HepG2 (cell line): ENCODE measurements at regions not wholly inside any gene's neighbourhood (a gene's known extent, or its start where the extent isn't known, plus 50 kb on each side); places are given as distances from the start of the nearest gene placed in this dataset.

Source experiments
- ATAC-seq: fragments of 200-7000 bp; cut with Tn5 transposase; 3 replicates; pipeline ENCODE4 v1.9.1; 2020; ENCODE audit warnings: mild to moderate bottlenecking, moderate library complexity
- BruUV-seq: library from RNA; stranded (reverse); fragments of 400-500 nt; replicated peaks from 2 replicates; lab custom pipeline; 2021; lab: Mats Ljungman, UMichigan
- CTCF ChIA-PET: fragments of 300-600 bp; formaldehyde crosslinking; extraction: SDS; loops from one replicate; lab custom pipeline; 2021; ENCODE audit warnings: low total read pairs, inconsistent platforms, low intra/inter-chr PET ratio; lab: Yijun Ruan, JAX
- POLR2A ChIA-PET: fragments of 350-600 bp; sonication (Branson Sonifier 250); formaldehyde crosslinking; loops from one replicate; lab custom pipeline; 2020; ENCODE audit warnings: antibody characterized with exemption, inconsistent platforms; lab: Yijun Ruan, JAX
- DNase-seq: peaks from one replicate; pipeline ENCODE4 v3.0.0-alpha.2; 2015; ENCODE audit warnings: low spot score
- FAIRE-seq: peaks from 3 replicates; lab custom pipeline; 2011; peaks lifted over from hg19 to GRCh38; lab: Jason Lieb, UNC
- H2AFZ ChIP-seq: one replicate; pipeline ENCODE4 v1.6.1; 2011; ENCODE audit warnings: low read length, inconsistent platforms
- H3K27ac ChIP-seq: fragments of 300-600 bp; 3 replicates; pipeline ENCODE4 v1.8.0; 2011; ENCODE audit warnings: mixed run types, mild to moderate bottlenecking, mixed read lengths, low read length, inconsistent platforms; ENCODE audit not compliant: insufficient read depth; ENCODE audit errors: extremely low read length
- H3K27me3 ChIP-seq, 2 experiments: fragments of 200-600 bp in 1 of 2; 2 replicates in 1 of 2; 3 replicates in 1 of 2; pipeline versions ENCODE4 v1.6.0 to v1.8.0; 2011; ENCODE audit warnings: low read length in 2 of 2, mild to moderate bottlenecking in 2 of 2, moderate library complexity in 2 of 2, inconsistent platforms in 1 of 2; ENCODE audit not compliant: insufficient read depth in 2 of 2, control insufficient read depth in 1 of 2
- H3K36me3 ChIP-seq, 2 experiments: fragments of 200-600 bp in 1 of 2; replicated peaks in 1 of 2; 2 replicates in 1 of 2; 3 replicates in 1 of 2; pipeline versions ENCODE4 v1.5.1 to v1.8.0; 2011; ENCODE audit warnings: low read length in 2 of 2, inconsistent platforms in 1 of 2; ENCODE audit not compliant: insufficient read depth in 2 of 2, control insufficient read depth in 1 of 2
- H3K4me1 ChIP-seq: 2 replicates; pipeline ENCODE4 v1.5.1; 2012; ENCODE audit warnings: low read length, inconsistent platforms; ENCODE audit not compliant: insufficient read depth
- H3K4me2 ChIP-seq: 2 replicates; pipeline ENCODE4 v1.6.0; 2011; ENCODE audit warnings: low read depth, low read length, inconsistent platforms
- H3K4me3 ChIP-seq, 3 experiments: fragments of 200-600 bp in 1 of 3; sonication (generic), shearing (Covaris generic) in 1 of 3; replicated peaks in 1 of 3; 2 replicates each; pipeline ENCODE4 v1.5.1; 2011 to 2016; ENCODE audit warnings: low read length in 3 of 3, inconsistent platforms in 2 of 3, low read depth in 2 of 3, mild to moderate bottlenecking in 2 of 3, control low read depth in 1 of 3, mixed read lengths in 1 of 3; ENCODE audit not compliant: insufficient read depth in 1 of 3
- H3K79me2 ChIP-seq: one replicate; pipeline ENCODE4 v1.6.1; 2011; ENCODE audit warnings: low read length, inconsistent platforms; ENCODE audit not compliant: insufficient read depth
- H3K9ac ChIP-seq: 2 replicates; pipeline ENCODE4 v1.6.0; 2011; ENCODE audit warnings: mild to moderate bottlenecking, low read depth, low read length, inconsistent platforms; ENCODE audit not compliant: insufficient read depth
- H3K9me3 ChIP-seq: 2 replicates; pipeline ENCODE4 v1.5.1; 2012; ENCODE audit warnings: mild to moderate bottlenecking, low read length
- H4K20me1 ChIP-seq: 2 replicates; pipeline ENCODE4 v1.6.0; 2011; ENCODE audit warnings: inconsistent platforms, mild to moderate bottlenecking, low read length, moderate library complexity; ENCODE audit not compliant: insufficient read depth
- CBX5 ChIP-seq: sonication (generic); formaldehyde crosslinking; IDR thresholded peaks from 2 replicates; pipeline ENCODE4 v1.4.0; 2020; ENCODE audit warnings: missing genetic modification reagents, borderline replicate concordance
- CC2D1A ChIP-seq: sonication (generic); formaldehyde crosslinking; IDR thresholded peaks from 2 replicates; pipeline ENCODE4 v1.8.1; 2023; ENCODE audit warnings: mild to moderate bottlenecking, missing genetic modification reagents
- CHD4 ChIP-seq: fragments of 200-600 bp; sonication (generic); IDR thresholded peaks from 2 replicates; pipeline ENCODE4 v1.7.0; 2017; ENCODE audit warnings: mild to moderate bottlenecking, low read length, borderline replicate concordance
- HMG20A ChIP-seq: IDR thresholded peaks from 2 replicates; pipeline ENCODE4 v1.6.1; 2016; ENCODE audit warnings: borderline replicate concordance
- HOXD1 ChIP-seq: sonication (generic); formaldehyde crosslinking; IDR thresholded peaks from 2 replicates; pipeline ENCODE4 v1.5.0; 2020; ENCODE audit warnings: missing genetic modification reagents
- JDP2 ChIP-seq: sonication (generic); formaldehyde crosslinking; IDR thresholded peaks from 2 replicates; pipeline ENCODE4 v1.8.1; 2022; ENCODE audit warnings: missing genetic modification reagents, borderline replicate concordance
- LCORL ChIP-seq, 2 experiments: fragments of 450-650 bp in 1 of 2; sonication (generic) in 1 of 2; formaldehyde crosslinking in 1 of 2; IDR thresholded peaks; 2 replicates each; pipeline versions ENCODE4 v1.5.0 to v1.6.1; 2017 to 2020; ENCODE audit warnings: antibody characterized with exemption in 1 of 2, missing genetic modification reagents in 1 of 2
- PHF21A ChIP-seq: sonication (generic); formaldehyde crosslinking; IDR thresholded peaks from 2 replicates; pipeline ENCODE4 v1.5.0; 2020; ENCODE audit warnings: mild to moderate bottlenecking, missing genetic modification reagents
- POLR2A ChIP-seq, 2 experiments: IDR thresholded peaks; 2 replicates each; pipeline ENCODE4 v1.6.1; 2011; ENCODE audit warnings: low read depth in 2 of 2, low read length in 2 of 2, mild to moderate bottlenecking in 1 of 2, moderate library complexity in 1 of 2; ENCODE audit not compliant: insufficient read depth in 1 of 2
- RAD51 ChIP-seq: fragments of 450-650 bp; IDR thresholded peaks from 2 replicates; pipeline ENCODE4 v1.6.1; 2016; ENCODE audit warnings: borderline replicate concordance
- RARA ChIP-seq: IDR thresholded peaks from 2 replicates; pipeline ENCODE4 v1.6.1; 2016; ENCODE audit warnings: missing genetic modification reagents, missing compliant biosample characterization
- SKI ChIP-seq: fragments of 450-650 bp; IDR thresholded peaks from one replicate; pipeline ENCODE4 v1.6.1; 2018; ENCODE audit warnings: mild to moderate bottlenecking; ENCODE audit not compliant: partially characterized antibody
- SYNCRIP ChIP-seq: fragments of 200-400 bp; formaldehyde crosslinking; IDR thresholded peaks from 2 replicates; pipeline ENCODE4 v1.6.1; 2018; ENCODE audit warnings: mild to moderate bottlenecking, low read depth, low read length; ENCODE audit not compliant: insufficient read depth
- TCF7L2 ChIP-seq: IDR thresholded peaks from 2 replicates; pipeline ENCODE4 v1.6.1; 2011; ENCODE audit warnings: mild to moderate bottlenecking, low read depth, low read length, moderate library complexity
- U2AF2 ChIP-seq: fragments of 200-400 bp; formaldehyde crosslinking; IDR thresholded peaks from 2 replicates; pipeline ENCODE4 v1.6.1; 2017; ENCODE audit warnings: low read depth, mild to moderate bottlenecking, low read length
- ZBTB3 ChIP-seq: sonication (generic); formaldehyde crosslinking; IDR thresholded peaks from 2 replicates; pipeline ENCODE4 v1.4.0; 2020; ENCODE audit warnings: low read depth, mild to moderate bottlenecking, moderate library complexity, missing genetic modification reagents, borderline replicate concordance
- ZBTB7B ChIP-seq: sonication (generic); formaldehyde crosslinking; IDR thresholded peaks from 2 replicates; pipeline ENCODE4 v1.4.0; 2020; ENCODE audit warnings: missing genetic modification reagents
- ZNF121 ChIP-seq: sonication (generic); formaldehyde crosslinking; IDR thresholded peaks from 2 replicates; pipeline ENCODE4 v1.5.0; 2020; ENCODE audit warnings: mild to moderate bottlenecking, missing genetic modification reagents
- WGBS: methylation state at CpG from one replicate; pipeline ENCODE4 v1.1.6; 2017; ENCODE audit warnings: low lambda C conversion rate; 5-methylcytosine and 5-hydroxymethylcytosine counted together
- in situ Hi-C: cut with HindIII; loops from 2 replicates; pipeline ENCODE4 v1.10.0; 2017; ENCODE audit warnings: low pct_unique_long_range_greater_than_20kb; ENCODE audit not compliant: extremely low pct_ligation_motif_present
- intact Hi-C: fragments of 100-400 bp; cut with micrococcal nuclease; formaldehyde crosslinking; loops from one replicate; pipeline ENCODE4 v1.10.0; 2022; ENCODE audit not compliant: unreplicated experiment
- TF ChIP-seq, protein P1 (sequence below): sonication (generic); formaldehyde crosslinking; IDR thresholded peaks from 2 replicates; pipeline ENCODE4 v1.4.0; 2020; ENCODE audit warnings: missing genetic modification reagents
- TF ChIP-seq, protein P2 (sequence below): sonication (generic); formaldehyde crosslinking; IDR thresholded peaks from 2 replicates; pipeline ENCODE4 v1.5.0; 2020; ENCODE audit warnings: mild to moderate bottlenecking, low read depth, missing genetic modification reagents, borderline replicate concordance

DNA sequence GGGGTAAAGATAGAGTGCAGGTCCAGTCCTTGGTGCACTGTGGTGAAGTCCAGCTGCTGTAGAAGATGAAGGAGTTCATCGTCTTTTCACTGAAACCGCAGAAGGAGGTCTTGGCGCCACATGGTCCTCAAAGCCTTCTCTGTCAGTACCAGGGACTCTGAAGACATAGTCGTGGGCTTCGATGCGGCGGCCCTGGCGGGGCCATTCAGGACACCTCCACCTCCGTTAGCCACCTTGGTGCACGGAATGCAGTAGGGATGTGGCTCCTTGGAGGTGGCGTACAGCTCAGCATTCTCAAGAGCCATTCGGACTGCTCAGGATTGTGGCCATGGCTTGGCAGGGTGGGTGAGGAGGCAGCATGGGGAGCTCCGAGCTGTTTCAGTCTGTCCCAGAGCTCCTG lies 418.8 kb downstream of the SUCLG1 start (continued):
- TF ChIP-seq ZBTB3 (no peak), SYNCRIP (no peak)
- TF ChIP-seq, protein P1, sequence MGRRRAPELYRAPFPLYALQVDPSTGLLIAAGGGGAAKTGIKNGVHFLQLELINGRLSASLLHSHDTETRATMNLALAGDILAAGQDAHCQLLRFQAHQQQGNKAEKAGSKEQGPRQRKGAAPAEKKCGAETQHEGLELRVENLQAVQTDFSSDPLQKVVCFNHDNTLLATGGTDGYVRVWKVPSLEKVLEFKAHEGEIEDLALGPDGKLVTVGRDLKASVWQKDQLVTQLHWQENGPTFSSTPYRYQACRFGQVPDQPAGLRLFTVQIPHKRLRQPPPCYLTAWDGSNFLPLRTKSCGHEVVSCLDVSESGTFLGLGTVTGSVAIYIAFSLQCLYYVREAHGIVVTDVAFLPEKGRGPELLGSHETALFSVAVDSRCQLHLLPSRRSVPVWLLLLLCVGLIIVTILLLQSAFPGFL (CRISPR knock-in tag) = no peak

DNA sequence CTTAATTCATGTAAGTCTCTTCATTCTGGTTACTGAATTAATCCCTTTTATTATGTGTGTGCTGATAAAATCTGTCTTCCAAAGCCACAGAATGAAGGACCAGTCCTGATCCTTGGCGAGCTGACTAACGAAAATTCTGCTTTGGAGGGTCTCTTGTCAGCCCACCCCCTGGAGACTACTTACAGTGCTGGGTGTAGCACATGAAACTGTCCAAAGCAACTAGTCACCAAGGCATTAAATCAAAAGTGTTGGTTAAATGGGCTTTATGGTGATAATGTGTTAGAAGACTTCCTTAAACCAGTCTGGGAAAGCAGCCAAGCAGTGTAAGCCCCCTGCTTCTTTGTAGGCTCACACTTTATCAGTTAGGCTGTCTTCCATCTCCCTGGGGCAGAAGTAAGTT lies 420.2 kb downstream of the SUCLG1 start:
- no peak for DNase-seq
- in situ Hi-C loops (no loop called here), intact Hi-C loops (no loop called here)
- Histone ChIP-seq H2AFZ (no peak overlapping the region), H3K4me3 (no peak overlapping the region), H3K9me3 (no peaks in the 10 kb centered on the region), H3K79me2 (no peaks in the 10 kb centered on the region), H3K27me3 (peaks cover 0 to 11% of the 10 kb centered on the region in 2 experiments; a peak in 2 of 5 replicates), H4K20me1 (no peaks in the 10 kb centered on the region), H3K27ac (no peak overlapping the region), H3K9ac (no peak overlapping the region), H3K36me3 (no peaks in the 10 kb centered on the region), H3K4me1 (no peaks in the 10 kb centered on the region), H3K4me2 (no peak overlapping the region)
- CTCF ChIA-PET = no interaction called here
- BruUV-seq = no TSS peak
- FAIRE-seq = no peak
- no peak for TF ChIP-seq CHD4
- no peak for TF ChIP-seq POLR2A (IDR thresholded peaks at IDR 0.05; ENCODE audit: insufficient read depth in 1 of 2, low read depth in 2 of 2, low read length in 2 of 2)
- no peak for TF ChIP-seq CBX5 (CRISPR knock-in tag)
- TF ChIP-seq HMG20A (CRISPR knock-in tag) = no peak
- TF ChIP-seq U2AF2 = no peak
- TF ChIP-seq, protein P2, sequence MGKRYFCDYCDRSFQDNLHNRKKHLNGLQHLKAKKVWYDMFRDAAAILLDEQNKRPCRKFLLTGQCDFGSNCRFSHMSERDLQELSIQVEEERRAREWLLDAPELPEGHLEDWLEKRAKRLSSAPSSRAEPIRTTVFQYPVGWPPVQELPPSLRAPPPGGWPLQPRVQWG (CRISPR knock-in tag) = no peak
- TF ChIP-seq PHF21A = no peak
- no peak for TF ChIP-seq LCORL (IDR thresholded peaks at IDR 0.05)
- TF ChIP-seq LCORL (CRISPR knock-in tag; IDR thresholded peaks at IDR 0.05) = no peak
- TF ChIP-seq HOXD1 (CRISPR knock-in tag) = no peak
- no peak for TF ChIP-seq JDP2 (CRISPR knock-in tag)
- no peak for TF ChIP-seq CC2D1A
- no peak for TF ChIP-seq TCF7L2
- TF ChIP-seq ZNF121 = no peak
- TF ChIP-seq SKI = no peak
- TF ChIP-seq RAD51 = no peak
- TF ChIP-seq RARA = no peak
- no peak for TF ChIP-seq ZBTB7B (CRISPR knock-in tag)
- ATAC-seq = no peak
- WGBS = 0% methylated on average over 2 of the region's 2 CpGs
- POLR2A ChIA-PET = no interaction called here
